ENCODE measurements at regions not wholly inside any gene's neighbourhood (a gene's known extent, or its start where the extent isn't known, plus 50 kb on each side); places are given as distances from the start of the nearest gene placed in this dataset.

GRCh38 chr3:107436029-107436428 is 58.8 kb downstream of the CCDC54 start:
- TF ChIP-seq, protein P1, sequence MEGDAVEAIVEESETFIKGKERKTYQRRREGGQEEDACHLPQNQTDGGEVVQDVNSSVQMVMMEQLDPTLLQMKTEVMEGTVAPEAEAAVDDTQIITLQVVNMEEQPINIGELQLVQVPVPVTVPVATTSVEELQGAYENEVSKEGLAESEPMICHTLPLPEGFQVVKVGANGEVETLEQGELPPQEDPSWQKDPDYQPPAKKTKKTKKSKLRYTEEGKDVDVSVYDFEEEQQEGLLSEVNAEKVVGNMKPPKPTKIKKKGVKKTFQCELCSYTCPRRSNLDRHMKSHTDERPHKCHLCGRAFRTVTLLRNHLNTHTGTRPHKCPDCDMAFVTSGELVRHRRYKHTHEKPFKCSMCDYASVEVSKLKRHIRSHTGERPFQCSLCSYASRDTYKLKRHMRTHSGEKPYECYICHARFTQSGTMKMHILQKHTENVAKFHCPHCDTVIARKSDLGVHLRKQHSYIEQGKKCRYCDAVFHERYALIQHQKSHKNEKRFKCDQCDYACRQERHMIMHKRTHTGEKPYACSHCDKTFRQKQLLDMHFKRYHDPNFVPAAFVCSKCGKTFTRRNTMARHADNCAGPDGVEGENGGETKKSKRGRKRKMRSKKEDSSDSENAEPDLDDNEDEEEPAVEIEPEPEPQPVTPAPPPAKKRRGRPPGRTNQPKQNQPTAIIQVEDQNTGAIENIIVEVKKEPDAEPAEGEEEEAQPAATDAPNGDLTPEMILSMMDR (IDR thresholded peaks at IDR 0.05; ENCODE audit: extremely low read depth in 1 of 2, insufficient read depth in 1 of 2, low read depth in 1 of 2, low read length in 2 of 2) = no peak
- no peak for TF ChIP-seq POLR2A (IDR thresholded peaks at IDR 0.05; ENCODE audit: low read depth, low read length)

Data from endothelial cell of umbilical vein (primary cell).